GM10266 (cell line): ENCODE measurements at regions not wholly inside any gene's neighbourhood (a gene's known extent, or its start where the extent isn't known, plus 50 kb on each side); places are given as distances from the start of the nearest gene placed in this dataset.

ENCODE experiments used
- DNase-seq: peaks from one replicate; pipeline ENCODE4 v3.0.0; 2012; ENCODE audit errors: extremely low spot score
- CTCF ChIP-seq: IDR thresholded peaks from 2 replicates; pipeline ENCODE4 v1.5.1; 2012; ENCODE audit warnings: mild to moderate bottlenecking, low read depth; ENCODE audit not compliant: control insufficient read depth, insufficient read depth; ENCODE audit errors: missing control alignments

- no peak for TF ChIP-seq CTCF
- DNase-seq, result no peak
Measured at GRCh38 chr3:56977561-56977889, 82.9 kb upstream of the SPATA12 start.

- no peak for DNase-seq
- no peak for TF ChIP-seq CTCF
Measured at GRCh38 chr3:56976651-56977560, 83.6 kb upstream of the SPATA12 start.

- no peak for DNase-seq
- no peak for TF ChIP-seq CTCF
Measured at GRCh38 chr3:56975567-56975966, 84.9 kb upstream of the SPATA12 start.

GRCh38 chr3:56974247-56974930 lies 86.1 kb upstream of the SPATA12 start:
- no peak for DNase-seq
- no peak for TF ChIP-seq CTCF

GRCh38 chr3:56971816-56972215 lies 88.6 kb upstream of the SPATA12 start:
- no peak for DNase-seq
- no peak for TF ChIP-seq CTCF

- DNase-seq, result no peak
- no peak for TF ChIP-seq CTCF
Measured at GRCh38 chr3:56971261-56971660, 89.2 kb upstream of the SPATA12 start.

GRCh38 chr3:56970461-56970879 lies 90.0 kb upstream of the SPATA12 start:
- TF ChIP-seq CTCF, result no peak
- no peak for DNase-seq
